ENCODE measurements at regions not wholly inside any gene's neighbourhood (a gene's known extent, or its start where the extent isn't known, plus 50 kb on each side); places are given as distances from the start of the nearest gene placed in this dataset.

- intact Hi-C loops (cut with DNase I), result loop anchor here in 1 of 2 donors (5.0 kb wide), 1 partner anchor 74 kb away; no protein-coding TSS in a partner anchor
- Histone ChIP-seq H3K9me3 (replicated peaks in 1 of 3) (no peaks in the 10 kb centered on the region), H3K4me1 (replicated peaks in 1 of 2) (peaks cover 4 to 11% of the 10 kb centered on the region in 2 donors), H3K4me3 (no peak overlapping the region), H3K27me3 (no peaks in the 10 kb centered on the region), H3K36me3 (replicated peaks in 1 of 2) (no peaks in the 10 kb centered on the region), H3K27ac (no peak overlapping the region)
- WGBS, 4 donors, result 74 to 90% (median 84%) methylated on average over 4 to 6 of the region's 6 CpGs
- DNase-seq, result no peak
- TF ChIP-seq POLR2A (IDR thresholded peaks at IDR 0.05), result no peak
- no peak for TF ChIP-seq CTCF (IDR thresholded peaks at IDR 0.05)
These were observed 80.6 kb downstream of the MRPL14 start for GRCh38 chr6:44046516-44047178.

DNA sequence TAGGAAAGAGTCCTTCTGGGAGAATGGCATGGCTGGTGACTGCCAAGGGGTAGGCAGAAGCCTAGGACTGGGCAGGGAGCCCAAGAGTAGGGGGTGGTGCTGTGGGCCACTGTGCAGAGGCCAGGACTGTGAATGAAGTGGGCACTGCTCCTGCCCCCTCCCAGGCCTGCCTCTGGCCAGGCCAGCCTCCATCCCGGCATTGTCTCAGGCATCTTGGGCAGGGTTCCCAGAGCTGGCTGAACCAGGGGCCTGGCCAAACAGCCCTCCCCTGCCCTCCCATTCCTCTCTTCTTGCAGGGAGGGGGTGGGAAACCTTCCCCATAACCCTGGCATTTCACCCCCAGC, 81.6 kb downstream of the MRPL14 start:
- WGBS, 4 donors, result 0 to 67% (median 25%) methylated on average over 1 of the region's 1 CpG
- H3K36me3 ChIP-seq (replicated peaks in 1 of 2), result no peaks in the 10 kb centered on the region
- intact Hi-C loops (cut with DNase I), result loop anchor here in 1 of 2 donors (5.0 kb wide), 1 partner anchor 73 kb away; no protein-coding TSS in a partner anchor
- H3K9me3 ChIP-seq (replicated peaks in 1 of 3), result no peaks in the 10 kb centered on the region
- no peaks in the 10 kb centered on the region for H3K27me3 ChIP-seq
- H3K4me3 ChIP-seq, result no peak overlapping the region
- no peak for DNase-seq
- peaks cover 4 to 17% of the 10 kb centered on the region in 2 donors for H3K4me1 ChIP-seq (replicated peaks in 1 of 2)
- H3K27ac ChIP-seq, result no peak overlapping the region
- TF ChIP-seq POLR2A (IDR thresholded peaks at IDR 0.05), result no peak
- no peak for TF ChIP-seq CTCF (IDR thresholded peaks at IDR 0.05)

DNA sequence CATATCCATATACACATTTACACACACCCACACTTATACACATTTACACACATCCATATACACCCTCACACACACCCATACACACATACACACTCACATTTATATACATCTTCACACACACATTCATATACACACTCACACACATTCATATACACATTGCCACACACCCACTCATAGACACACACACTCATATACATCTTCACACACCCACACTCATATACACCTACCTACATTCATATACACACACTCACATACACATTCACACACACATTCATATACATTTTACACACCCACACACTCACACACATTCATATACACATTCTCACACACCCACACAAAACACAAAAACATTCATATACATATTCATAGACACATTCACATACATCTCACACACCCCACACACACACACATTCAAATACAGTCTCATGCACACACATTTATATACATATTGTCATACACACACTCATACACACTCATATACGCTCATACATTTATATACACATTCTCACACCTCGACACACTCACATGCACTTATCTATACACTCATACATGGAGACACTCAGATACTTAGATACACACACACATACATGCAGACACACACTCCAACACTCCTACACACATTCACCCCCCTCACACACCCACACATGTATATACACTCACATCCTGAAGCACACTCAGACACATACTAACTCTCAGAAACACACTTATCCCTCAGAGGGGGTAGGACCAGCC, 82.1 kb downstream of the MRPL14 start:
- Histone ChIP-seq H3K27me3 (no peaks in the 10 kb centered on the region), H3K4me1 (replicated peaks in 1 of 2) (peaks cover 4 to 17% of the 10 kb centered on the region in 2 donors), H3K4me3 (no peak overlapping the region), H3K36me3 (replicated peaks in 1 of 2) (no peaks in the 10 kb centered on the region), H3K27ac (no peak overlapping the region), H3K9me3 (replicated peaks in 1 of 3) (no peaks in the 10 kb centered on the region)
- WGBS, 4 donors, result 92 to 97% (median 95%) methylated on average over 2 of the region's 2 CpGs
- no peak for TF ChIP-seq CTCF (IDR thresholded peaks at IDR 0.05)
- TF ChIP-seq POLR2A (IDR thresholded peaks at IDR 0.05), result no peak
- DNase-seq, result no peak
- intact Hi-C loops (cut with DNase I), result loop anchor here in 1 of 2 donors (5.0 kb wide), 1 partner anchor 73 kb away; no protein-coding TSS in a partner anchor

DNA sequence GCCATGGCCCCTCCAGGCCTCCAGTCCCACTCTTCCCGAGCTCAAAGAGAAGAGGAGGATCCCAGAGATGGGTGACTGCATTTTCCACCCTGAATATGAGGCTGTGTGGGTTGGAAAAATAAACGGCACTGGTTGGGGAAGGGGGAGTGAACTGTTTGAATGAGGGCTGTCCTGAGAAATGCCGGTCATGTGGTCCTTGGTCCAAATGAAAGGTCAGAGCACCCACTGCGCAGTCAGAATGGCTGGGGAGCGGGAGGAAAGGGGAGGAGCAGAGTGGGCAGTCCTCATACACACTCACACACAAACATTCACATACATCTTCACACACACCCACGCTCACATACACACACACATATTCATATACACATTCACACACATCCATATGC, 83.1 kb downstream of the MRPL14 start:
- DNase-seq, result no peak
- intact Hi-C loops (cut with DNase I), result no loop called here
- H3K9me3 ChIP-seq (replicated peaks in 1 of 3), result no peaks in the 10 kb centered on the region
- H3K4me1 ChIP-seq (replicated peaks in 1 of 2), result peaks cover 4 to 17% of the 10 kb centered on the region in 2 donors
- no peak overlapping the region for H3K4me3 ChIP-seq
- no peaks in the 10 kb centered on the region for H3K27me3 ChIP-seq
- peak overlapping the region in 1 of 5 donors; percentile 39 for H3K27ac ChIP-seq
- no peak for TF ChIP-seq POLR2A (IDR thresholded peaks at IDR 0.05)
- 67 to 72% (median 68%) methylated on average over 6 of the region's 6 CpGs for WGBS, 4 donors
- no peaks in the 10 kb centered on the region for H3K36me3 ChIP-seq (replicated peaks in 1 of 2)
